ENCODE measurements at regions not wholly inside any gene's neighbourhood (a gene's known extent, or its start where the extent isn't known, plus 50 kb on each side); places are given as distances from the start of the nearest gene placed in this dataset.

DNA sequence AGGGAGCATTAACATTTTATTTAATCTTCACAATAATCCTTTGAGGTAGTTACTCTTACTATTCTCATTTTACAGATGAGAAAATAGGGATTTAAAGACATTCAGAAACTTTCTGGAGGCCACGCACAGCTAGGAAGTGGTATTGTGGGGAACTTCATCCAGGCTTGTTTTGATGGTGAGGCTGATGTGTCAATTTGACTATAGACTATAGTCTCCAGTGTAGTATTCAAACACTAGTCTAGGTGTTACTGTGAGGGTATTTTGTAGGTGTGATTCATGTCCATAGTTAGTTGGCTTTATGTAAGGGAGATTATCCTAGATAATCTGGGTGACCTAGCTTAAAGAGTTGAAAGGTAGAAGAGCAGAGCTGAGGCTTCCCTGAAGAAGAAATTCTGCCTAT lies 54.1 kb upstream of the ELL2 start:
- TF ChIP-seq EZH2 (IDR thresholded peaks at IDR 0.05; ENCODE audit: low read depth): no peak
- TF ChIP-seq, protein P1, sequence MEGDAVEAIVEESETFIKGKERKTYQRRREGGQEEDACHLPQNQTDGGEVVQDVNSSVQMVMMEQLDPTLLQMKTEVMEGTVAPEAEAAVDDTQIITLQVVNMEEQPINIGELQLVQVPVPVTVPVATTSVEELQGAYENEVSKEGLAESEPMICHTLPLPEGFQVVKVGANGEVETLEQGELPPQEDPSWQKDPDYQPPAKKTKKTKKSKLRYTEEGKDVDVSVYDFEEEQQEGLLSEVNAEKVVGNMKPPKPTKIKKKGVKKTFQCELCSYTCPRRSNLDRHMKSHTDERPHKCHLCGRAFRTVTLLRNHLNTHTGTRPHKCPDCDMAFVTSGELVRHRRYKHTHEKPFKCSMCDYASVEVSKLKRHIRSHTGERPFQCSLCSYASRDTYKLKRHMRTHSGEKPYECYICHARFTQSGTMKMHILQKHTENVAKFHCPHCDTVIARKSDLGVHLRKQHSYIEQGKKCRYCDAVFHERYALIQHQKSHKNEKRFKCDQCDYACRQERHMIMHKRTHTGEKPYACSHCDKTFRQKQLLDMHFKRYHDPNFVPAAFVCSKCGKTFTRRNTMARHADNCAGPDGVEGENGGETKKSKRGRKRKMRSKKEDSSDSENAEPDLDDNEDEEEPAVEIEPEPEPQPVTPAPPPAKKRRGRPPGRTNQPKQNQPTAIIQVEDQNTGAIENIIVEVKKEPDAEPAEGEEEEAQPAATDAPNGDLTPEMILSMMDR (conservative IDR thresholded peaks at IDR 0.05): no peak
- ChIA-PET CTCF (no interaction called here), POLR2A (ENCODE audit: unreplicated experiment) (no interaction called here)
- Histone ChIP-seq H3K27ac (no peak overlapping the region), H3F3A (ENCODE audit: insufficient read depth, low read depth) (no peaks in the 10 kb centered on the region), H3K27me3 (ENCODE audit: insufficient read depth, low read depth) (no peaks in the 10 kb centered on the region), H3K79me2 (ENCODE audit: low read depth) (no peaks in the 10 kb centered on the region), H3K9me3 (ENCODE audit: insufficient read depth, low read depth) (no peaks in the 10 kb centered on the region; the same call in 1 of the 2 replicates), H4K20me1 (ENCODE audit: insufficient read depth) (no peaks in the 10 kb centered on the region), H2AFZ (no peak overlapping the region), H3K4me3 (no peak overlapping the region), H3K4me2 (no peak overlapping the region), H3K36me3 (ENCODE audit: low read depth) (no peaks in the 10 kb centered on the region), H3K9me2 (ENCODE audit: insufficient read depth) (no peaks in the 10 kb centered on the region), H3K4me1 (replicated peaks; ENCODE audit: insufficient read depth) (no peaks in the 10 kb centered on the region)
- no peak for DNase-seq
- intact Hi-C loops (cut with micrococcal nuclease; ENCODE audit: unreplicated experiment): no loop called here
- BruUV-seq (replicated peaks): no TSS peak

DNA sequence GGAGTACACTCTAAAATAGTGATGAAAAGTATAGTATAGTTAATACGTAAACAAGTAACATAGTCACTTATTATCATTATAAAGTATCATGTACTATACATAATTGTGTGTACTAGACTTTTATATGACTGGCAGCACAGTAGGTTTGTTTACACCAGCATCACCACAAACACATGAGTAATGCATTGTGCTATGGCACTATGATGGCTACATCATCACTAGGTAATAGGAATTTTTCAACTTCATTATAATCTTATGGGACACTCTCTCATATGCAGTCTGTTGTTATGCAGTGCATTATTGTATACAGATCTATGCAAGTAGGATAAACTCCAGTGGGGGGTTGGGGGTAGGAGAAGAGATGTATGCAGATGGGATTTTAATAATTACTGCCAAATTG lies 52.7 kb upstream of the ELL2 start:
- CTCF ChIA-PET: no interaction called here

DNA sequence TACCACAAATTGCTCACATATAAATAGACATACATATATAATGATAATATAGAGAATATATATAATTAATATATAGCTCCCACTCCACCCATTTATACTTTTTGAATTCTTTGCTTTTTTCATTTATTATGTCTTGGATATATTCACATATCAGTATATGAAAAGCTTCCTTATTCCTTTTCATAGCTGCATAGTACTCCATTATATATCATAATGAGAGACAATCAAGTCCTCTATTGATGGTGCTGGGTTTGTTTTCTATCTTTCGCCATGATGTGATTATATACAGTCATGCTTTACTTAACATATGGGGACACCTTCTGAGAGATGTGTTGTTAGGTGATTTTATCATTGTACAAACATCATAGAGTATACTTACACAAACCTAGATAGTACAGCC lies 51.6 kb upstream of the ELL2 start:
- H4K20me1 ChIP-seq (ENCODE audit: insufficient read depth): no peaks in the 10 kb centered on the region
- ChIA-PET CTCF (interaction anchor here (0.7 kb wide), 1 partner anchor 322 kb away, joined by 10 read pairs; no protein-coding TSS in a partner anchor), POLR2A (ENCODE audit: unreplicated experiment) (interaction anchor here (0.6 kb wide), 1 partner anchor 28 kb away, joined by 5 read pairs; no protein-coding TSS in a partner anchor)
- no peaks in the 10 kb centered on the region for H3K36me3 ChIP-seq (ENCODE audit: low read depth)
- no peaks in the 10 kb centered on the region for H3K79me2 ChIP-seq (ENCODE audit: low read depth)
- no peaks in the 10 kb centered on the region for H3K27me3 ChIP-seq (ENCODE audit: insufficient read depth, low read depth)
- H3K9me3 ChIP-seq (ENCODE audit: insufficient read depth, low read depth): no peaks in the 10 kb centered on the region; the same call in 1 of the 2 replicates
- H2AFZ ChIP-seq: no peak overlapping the region
- BruUV-seq (replicated peaks): no TSS peak
- H3K9me2 ChIP-seq (ENCODE audit: insufficient read depth): no peaks in the 10 kb centered on the region
- H3K4me1 ChIP-seq (replicated peaks; ENCODE audit: insufficient read depth): no peaks in the 10 kb centered on the region
- H3K27ac ChIP-seq: no peak overlapping the region
- H3K4me2 ChIP-seq: no peak overlapping the region
- H3K4me3 ChIP-seq: no peak overlapping the region
- intact Hi-C loops (cut with micrococcal nuclease; ENCODE audit: unreplicated experiment): no loop called here
- TF ChIP-seq, protein P1 (conservative IDR thresholded peaks at IDR 0.05): no peak
- TF ChIP-seq EZH2 (IDR thresholded peaks at IDR 0.05; ENCODE audit: low read depth): no peak
- no peaks in the 10 kb centered on the region for H3F3A ChIP-seq (ENCODE audit: insufficient read depth, low read depth)
- DNase-seq: no peak

More for the DNA sequence above, 52.7 kb upstream of the ELL2 start:
- Histone ChIP-seq H3K27ac (no peak overlapping the region), H3K9me2 (ENCODE audit: insufficient read depth) (no peaks in the 10 kb centered on the region), H3K4me3 (no peak overlapping the region), H3K27me3 (ENCODE audit: insufficient read depth, low read depth) (no peaks in the 10 kb centered on the region), H3K4me1 (replicated peaks; ENCODE audit: insufficient read depth) (no peaks in the 10 kb centered on the region), H3K9me3 (ENCODE audit: insufficient read depth, low read depth) (no peaks in the 10 kb centered on the region; the same call in 1 of the 2 replicates), H3F3A (ENCODE audit: insufficient read depth, low read depth) (no peaks in the 10 kb centered on the region), H3K36me3 (ENCODE audit: low read depth) (no peaks in the 10 kb centered on the region), H3K4me2 (no peak overlapping the region), H2AFZ (no peak overlapping the region), H4K20me1 (ENCODE audit: insufficient read depth) (no peaks in the 10 kb centered on the region), H3K79me2 (ENCODE audit: low read depth) (no peaks in the 10 kb centered on the region)
- no peak for TF ChIP-seq EZH2 (IDR thresholded peaks at IDR 0.05; ENCODE audit: low read depth)
- TF ChIP-seq, protein P1 (conservative IDR thresholded peaks at IDR 0.05): no peak
- intact Hi-C loops (cut with micrococcal nuclease; ENCODE audit: unreplicated experiment): no loop called here
- no peak for DNase-seq
- BruUV-seq (replicated peaks): no TSS peak
- POLR2A ChIA-PET (ENCODE audit: unreplicated experiment): interaction anchor here (0.6 kb wide), 1 partner anchor 1348 kb away, joined by 5 read pairs; no protein-coding TSS in a partner anchor
